Germinal center (tissue), 1 donor: ENCODE measurements at regions not wholly inside any gene's neighbourhood (a gene's known extent, or its start where the extent isn't known, plus 50 kb on each side); places are given as distances from the start of the nearest gene placed in this dataset.
"Not testable (repeated sequence)": the region's sequence is repeated elsewhere in the genome, so short reads cannot be mapped to it uniquely, and the experiment has no call there.

Experiments used
- DNase-seq: peaks from one replicate; pipeline ENCODE4 v3.0.0; 2012; ENCODE audit warnings: mixed read lengths, low spot score

DNA sequence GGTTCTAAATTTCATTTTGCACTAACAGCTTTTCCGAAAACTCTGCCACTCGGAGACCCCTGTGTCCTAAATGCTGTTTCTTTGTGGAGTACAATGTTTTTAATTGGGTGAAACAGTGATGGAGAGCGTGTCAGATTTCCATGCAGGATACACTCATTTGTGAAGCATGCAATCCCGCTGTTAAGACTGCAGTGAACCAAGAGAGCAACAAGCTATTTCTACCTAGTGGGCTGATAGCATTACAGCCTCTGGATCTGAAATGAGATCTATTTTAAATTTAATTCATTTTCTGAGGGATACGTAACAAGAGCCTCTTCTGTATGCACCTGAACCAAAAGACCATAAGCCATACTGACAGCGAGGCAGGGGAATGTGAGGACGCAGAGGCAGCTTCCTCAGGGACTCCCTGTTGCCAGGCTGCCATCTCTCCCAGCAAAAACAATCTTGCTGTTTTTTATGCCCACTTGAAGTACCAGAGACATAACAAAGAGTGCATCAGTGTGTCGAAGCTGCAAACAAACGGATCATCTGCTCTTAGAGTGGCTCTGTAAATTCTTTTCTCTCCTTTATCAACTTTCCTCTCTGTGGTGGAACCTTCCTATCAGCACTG lies 199.9 kb upstream of the COX10 start:
- DNase-seq = no peak

DNA sequence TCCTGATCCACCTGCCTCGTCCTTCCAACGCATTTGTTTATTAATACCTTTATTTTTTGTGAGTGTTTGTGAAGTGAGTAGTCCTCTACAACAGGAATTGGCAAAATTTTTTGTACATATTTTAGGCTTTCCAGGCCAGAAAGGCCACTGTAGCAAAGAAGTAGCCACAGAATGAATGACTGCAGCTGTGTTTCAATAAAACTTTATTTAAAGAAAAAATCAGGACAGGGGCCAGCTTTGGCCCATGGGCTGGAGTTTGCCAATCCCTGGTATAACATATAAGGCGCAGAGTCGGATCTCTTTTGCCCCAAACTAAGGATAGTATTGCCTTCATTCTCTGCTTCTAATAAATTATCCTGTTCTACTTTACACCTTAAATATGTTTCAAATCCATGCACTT lies 198.0 kb upstream of the COX10 start:
- DNase-seq = no peak

DNA sequence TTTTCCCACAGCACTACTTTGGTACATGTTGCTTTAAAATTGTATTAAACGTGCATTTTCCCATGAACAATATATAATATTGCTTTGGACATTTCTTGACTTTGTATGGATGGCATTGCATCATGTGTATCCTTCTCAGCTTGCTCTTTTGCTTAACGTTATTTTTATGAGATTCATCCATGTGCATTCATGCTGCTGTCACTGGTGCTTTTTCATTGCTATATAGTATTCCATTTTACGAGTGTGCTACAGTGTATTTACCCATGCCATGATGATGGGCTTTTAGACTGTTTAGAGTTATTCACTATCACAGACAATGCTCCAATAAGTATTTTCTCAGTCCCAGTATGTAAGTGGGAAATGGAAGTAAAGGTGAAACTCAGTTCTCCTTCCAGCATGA lies 195.2 kb upstream of the COX10 start:
- DNase-seq = no peak

DNA sequence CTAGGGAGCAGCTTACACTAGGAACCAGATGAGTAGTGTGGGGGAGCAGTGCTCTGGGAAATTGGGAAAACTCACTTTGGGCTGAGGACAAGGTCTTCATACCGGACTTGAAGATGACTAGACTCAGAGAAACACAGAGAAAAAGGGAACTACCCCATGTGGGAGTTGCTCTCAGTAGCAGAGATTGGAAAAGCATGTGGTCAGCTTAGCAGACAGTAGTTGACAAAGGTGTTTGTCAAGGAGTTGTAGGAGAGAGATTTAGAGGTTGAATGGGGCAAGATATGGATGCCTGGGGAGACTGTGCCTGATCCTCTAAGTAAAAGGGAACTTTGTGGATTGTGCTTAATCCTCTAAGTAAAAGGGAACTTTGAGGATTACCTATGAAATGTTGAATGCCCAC lies 194.5 kb upstream of the COX10 start:
- no peak for DNase-seq

DNA sequence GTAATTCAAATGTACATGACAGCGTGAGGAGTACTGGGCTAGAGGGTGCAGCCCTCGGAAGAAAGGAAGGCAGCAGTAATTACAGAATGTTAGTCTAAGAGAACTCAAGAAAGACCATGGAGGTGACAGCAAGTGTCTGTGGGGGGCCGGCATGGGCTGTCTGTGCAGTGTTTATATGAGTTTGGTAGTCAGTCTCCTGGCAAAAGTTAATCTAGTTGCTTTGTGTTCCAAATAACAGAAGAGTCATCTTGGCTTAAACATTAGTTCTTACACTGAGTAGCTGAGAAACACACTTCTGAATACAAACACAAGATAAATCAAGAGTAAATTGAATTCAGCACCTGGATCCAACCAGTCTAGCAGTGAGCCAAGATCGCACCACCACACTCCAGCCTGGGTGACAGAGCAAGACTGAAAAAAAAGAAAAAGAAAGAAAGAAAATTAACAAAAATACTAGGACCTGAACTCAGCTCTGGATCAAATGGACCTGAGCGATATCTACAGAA lies 189.3 kb upstream of the COX10 start:
- no peak for DNase-seq

DNA sequence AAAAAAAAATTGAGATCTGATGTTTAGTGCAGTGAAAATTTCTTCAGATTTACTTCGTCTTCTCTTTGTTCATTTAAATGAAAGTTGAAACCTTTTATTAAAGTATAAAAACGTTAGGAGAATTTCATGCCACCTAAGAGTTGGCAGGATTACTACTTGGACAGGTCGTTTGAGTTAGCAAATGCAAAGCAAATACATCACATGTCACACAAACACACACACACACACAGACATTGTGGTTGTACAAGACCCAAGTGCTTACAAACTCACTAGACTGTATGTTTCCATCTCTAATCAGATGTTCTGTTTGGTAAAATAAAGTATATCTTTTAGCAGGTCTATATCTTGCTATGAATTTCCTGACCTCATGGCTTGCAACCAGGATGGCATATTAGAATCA lies 185.6 kb upstream of the COX10 start:
- no peak for DNase-seq

DNA sequence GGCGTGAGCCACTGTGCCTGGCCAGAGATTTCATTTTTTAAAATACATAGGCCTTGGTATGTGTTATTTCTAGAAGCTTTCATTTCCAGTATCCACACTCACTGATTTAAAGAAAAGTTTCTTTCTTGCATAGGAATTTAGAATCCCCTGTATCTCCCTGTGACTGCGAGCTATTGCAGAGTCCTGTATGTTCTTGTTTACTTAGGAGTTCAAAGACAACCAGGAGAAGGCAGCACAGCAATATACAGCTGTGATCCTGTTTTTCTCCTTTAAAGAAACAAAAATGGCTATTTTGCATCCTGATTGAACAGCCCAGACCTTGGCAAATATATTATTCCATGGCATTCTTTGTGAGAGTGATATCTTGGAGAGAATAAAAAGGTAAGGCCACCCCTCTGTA lies 185.0 kb upstream of the COX10 start:
- DNase-seq = no peak

DNA sequence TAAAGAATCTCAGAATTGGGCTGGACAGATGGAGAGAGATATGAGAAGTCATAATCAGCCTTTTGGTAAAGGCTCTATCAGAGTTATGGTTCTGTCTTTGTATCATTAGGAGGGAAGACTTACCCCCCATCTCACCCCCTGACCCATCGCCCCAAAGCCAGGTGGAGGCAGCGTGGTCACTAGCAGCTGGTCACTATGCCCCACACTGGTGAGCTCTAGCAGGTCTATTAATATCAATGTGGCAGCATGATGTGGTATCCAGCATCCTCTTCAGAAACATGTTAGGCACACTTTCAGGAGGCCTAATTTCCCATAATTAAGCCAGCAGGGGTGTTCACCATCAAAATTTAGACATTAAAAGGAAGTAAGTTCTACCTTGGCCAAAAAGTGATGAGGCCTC lies 183.8 kb upstream of the COX10 start:
- no peak for DNase-seq

DNA sequence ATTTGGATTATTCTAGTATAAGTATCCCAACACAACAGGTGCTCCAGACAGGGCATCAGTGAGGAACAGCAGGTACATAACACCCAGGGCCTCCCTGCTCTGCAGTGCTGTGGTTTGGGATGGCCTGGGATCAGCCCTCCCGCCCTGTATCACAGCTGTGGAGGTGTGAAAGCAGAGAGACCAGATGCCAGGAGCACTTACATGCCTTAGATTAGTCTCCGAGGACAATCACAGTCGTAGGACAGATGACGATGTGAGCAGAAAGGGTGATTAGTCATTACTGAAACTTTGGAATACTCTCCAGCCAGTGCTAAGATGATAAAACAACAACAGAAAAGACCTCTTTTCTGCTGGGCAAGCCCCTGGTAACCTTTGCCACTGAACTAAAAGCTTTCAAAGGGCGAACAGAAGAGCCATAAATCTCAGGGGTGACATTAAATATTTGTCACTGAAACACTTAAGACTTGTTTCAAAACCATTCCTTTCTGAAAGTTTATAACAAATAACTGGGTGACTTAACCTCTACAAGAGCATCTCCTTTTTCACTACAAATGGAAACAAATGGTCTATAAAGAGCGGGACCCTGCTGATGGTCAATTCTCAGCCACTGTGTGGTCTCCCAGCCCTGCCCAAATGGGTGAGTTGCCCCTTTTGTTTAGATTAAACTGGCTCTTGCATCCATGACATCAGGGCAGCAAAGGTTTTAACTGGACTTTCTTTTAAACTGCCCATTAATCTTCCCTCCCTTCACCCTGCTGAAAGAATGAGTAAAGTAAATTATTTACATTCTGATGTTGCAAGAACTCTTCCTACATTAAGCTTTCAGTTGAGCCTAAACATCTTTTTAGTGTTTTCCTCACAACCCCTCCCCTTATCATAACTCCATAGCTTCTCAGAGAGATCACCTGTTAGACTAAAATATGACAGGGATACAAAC lies 183.1 kb upstream of the COX10 start:
- DNase-seq = no peak

DNA sequence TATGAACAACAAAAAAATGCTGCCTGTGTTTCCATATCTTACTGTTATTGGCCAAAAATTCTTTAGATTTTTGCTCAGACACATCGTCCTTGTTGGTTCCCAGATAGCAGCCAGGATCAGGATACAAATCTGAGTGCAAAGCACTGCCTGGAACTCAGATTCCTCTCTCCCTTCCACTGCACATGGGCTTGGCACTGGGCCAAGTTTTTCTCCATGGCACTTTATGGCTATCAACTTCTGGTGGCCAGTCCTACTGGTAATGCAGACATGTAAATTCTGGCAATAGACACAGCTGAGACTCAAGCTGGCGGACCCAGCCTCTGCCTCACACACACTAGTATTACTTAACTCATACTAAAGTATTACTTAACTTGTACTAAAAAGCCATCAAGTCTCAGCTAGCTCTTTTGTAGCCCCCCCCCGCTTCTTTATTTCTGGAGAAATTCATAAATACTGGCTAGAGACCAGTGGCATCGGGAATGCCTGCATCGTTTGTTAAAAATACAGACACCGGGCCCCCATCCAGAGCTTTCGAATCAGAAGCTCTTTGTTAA lies 181.2 kb upstream of the COX10 start:
- no peak for DNase-seq

DNA sequence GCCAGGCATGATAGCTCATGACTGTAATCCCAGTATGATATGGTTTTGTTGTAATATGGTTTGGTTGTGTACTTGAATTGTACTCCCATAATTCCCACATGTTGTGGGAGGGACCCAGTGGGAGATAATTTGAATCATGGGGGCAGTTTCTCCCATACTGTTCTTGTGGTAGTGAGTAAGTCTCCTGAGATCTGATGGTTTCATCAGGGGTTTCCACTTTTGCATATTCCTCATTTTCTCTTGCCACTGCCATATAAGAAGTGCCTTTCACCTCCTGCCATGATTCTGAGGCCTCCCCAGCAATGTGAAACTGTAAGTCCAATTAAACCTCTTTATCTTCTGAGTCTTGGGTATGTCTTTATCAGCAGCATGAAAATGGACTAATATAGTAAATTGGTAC lies 160.3 kb upstream of the COX10 start:
- not testable (repeated sequence) for DNase-seq

DNA sequence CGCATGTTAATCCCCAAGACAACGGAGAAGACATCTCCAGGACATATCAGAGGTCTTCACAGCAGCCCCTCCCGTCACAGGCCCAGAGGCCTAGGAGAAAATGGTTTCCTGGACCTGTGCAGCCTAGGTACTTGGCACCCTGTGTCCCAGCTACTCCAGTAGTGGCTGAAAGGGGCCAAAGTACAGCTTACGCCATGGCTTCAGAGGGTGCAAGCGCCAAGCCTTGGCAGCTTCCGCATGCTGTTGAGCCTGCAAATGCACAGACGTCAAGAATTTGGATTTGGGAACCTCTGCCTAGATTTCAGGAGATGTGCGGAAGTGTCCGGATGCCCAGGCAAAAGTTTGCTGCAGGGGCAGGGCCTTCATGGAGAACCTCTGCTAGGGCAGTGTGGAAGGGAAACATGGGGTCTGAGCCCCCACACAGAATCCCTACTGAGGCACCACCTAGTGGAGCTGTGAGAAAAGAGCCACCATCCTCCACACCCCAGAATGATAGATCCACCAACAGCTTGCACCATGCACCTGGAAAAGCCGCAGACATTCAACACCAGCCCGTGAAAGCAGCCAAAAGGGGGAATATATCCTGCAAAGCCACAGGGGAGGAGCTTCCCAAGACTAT lies 159.3 kb upstream of the COX10 start:
- no peak for DNase-seq

DNA sequence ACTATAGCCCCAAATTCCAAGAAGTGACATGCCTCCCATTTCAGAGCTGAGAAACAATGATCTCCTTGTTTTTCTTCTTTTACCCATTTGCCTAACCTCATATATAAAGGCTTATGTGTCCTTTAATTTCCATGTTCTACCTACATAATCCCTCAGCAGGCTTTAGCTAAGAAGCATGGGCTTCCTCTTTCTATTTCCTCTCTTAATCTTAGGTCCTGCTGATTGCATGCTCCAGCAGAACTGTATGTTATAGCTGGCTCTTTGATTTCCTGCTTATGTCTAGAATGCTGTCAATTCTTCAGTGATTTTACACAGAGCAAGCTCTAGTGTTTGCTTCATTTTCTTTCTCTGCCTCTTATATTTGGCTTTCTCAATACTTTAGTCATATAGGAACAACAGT lies 151.7 kb upstream of the COX10 start:
- peak; percentile 63 for DNase-seq

DNA sequence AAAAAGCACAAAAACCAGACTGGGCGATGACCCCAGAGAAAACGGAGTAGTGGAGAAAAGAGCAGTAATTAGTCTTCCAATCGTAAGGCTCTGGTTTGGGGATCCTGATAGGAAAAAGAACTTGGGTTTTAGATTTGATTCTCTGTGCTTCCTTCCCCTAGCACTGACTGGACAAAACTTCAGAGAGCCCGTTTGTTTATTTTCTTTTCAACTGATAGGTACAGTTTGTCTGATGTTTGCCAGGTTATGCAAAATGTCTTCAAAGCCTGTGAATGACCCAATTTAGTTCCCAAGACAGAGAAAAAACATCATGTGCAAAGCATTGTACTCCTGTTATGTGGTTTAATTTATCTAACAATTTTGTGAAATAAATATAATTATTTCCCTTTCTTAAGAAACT lies 151.1 kb upstream of the COX10 start:
- no peak for DNase-seq

DNA sequence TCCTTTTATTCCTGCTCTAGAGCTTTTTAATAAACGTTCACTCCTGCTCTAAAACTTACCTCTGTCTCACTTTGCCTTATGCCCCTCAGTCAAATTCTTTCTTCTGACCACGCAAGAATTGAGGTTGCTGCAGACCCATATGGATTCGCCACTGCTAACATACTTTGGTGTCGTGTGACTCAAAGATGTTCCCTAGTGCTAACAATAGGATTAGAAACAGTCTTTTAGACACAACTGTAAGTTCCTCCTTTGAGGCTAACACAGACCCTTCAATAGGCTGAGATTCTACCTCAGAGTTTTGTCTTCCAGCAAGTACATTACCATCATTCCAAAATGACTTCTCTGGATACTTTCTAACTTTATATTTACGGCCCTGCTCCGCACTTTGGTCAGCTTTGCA lies 149.5 kb upstream of the COX10 start:
- no peak for DNase-seq

DNA sequence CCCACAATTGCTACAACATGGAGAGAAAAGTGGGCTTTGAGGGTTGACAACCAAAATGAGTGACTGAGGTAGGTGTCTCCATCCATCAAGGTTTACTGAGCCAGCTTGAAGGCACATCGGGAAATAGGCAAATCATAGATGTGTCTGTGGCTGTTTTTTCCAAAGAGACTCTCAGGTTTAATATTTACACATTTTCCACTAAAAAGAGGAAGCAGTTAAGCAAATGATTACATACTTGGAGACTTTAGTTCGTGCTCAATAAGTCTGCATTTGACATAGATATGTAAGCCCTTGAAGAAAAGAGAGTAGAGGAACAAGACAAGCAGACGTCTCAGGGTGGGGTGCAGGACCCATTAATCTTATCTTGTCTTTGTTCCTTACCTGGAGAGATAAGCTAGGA lies 148.9 kb upstream of the COX10 start:
- peak; percentile 33 for DNase-seq

DNA sequence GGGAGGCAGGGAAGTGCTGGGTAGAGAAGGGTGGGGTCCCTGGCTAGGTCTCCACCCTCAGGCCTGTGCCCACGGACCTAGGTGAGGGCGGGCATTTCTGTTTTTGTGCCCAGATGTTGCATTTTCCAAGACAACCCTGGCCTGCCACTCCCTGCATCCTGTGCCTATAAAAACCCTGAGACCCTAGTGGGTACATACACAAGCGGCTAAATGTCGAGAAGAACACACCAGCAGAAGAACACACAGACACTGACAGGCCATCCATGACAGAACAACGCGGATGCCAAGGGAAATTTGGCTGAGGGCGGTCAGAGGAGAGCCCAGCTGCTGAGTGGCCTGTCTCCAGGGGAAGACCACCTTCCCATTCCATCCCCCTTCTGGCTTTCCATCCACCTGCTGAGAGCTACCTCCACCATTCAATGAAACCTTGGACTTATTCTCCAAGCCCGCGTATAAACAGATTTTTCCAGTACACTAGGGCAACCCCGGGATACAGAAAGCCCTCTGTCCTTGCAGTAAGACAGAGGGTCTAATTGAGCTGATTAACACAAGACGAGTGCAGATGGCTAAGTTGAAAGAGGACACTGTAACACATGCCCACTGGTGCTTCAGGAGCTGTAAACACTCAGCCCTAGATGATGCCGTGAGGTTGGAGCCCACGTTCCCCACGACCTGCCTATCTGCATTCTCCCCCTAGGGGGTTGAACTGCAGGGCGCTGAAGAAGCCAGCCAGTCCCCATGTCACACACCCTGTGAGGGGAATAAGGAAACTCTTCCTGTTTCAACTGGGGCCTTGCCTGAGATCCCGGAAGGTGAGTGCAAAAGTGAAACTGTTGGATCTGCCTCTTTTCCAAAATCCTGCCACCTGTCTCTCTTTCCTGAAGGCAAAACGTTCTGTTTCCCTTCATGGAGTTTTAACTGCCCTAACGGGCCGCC lies 147.2 kb upstream of the COX10 start:
- DNase-seq = no peak

DNA sequence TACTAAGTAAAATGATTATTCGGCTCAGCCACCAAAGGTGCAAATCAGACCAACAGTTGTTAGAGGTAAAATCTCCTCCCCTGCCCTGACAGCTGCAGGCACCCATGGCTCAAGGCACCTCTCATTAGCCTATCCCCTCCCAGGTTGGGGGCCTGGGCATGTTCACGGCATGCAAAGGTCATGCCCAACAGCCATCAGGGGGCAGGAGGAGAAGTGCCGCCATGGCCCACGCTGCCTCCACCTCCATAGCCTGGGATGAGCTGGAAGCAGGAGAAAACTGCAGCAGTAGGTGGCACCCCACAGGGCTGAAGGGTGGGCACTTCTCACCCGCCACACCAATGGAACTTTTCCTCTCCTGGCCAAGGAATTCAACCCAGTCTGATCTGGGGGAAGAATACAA lies 146.4 kb upstream of the COX10 start:
- DNase-seq = no peak

DNA sequence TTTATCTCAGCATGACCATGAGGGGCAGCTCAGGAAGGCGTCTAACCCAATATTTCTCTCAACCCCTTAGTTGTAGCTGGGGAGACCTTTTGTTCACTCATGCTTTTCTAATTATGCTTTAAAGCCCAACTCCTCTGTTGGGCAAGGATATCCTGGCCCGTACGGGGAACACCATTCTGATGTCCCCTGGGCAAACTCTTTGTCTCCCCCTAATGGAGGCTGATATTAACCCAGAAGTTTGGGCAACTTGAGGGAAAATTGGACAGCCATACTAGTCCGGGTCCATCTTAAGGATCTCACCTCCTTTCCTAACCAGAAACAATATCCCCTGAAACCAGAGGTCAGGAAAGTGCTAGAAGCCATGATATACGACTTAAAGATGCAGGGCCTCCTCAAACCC lies 143.7 kb upstream of the COX10 start:
- no peak for DNase-seq

DNA sequence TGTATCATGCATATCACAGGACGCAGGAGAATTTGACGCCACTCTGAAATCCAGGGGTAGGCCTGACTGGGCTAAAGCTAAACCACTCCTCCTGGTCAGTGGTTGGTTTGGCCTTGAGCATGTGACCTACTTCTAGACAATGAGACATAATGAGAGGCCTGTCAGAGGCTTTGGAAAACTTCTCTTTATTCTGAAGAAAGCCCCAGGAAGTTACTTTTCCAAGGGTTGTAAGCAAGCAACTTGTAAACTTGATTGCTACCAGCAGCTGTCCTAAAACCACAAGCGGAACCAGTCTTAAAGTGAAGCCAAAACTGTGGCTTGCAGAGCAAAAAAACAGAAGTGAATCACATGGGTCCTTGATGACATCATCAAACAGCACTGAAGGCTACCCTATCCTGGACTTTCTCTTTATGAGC lies 138.2 kb upstream of the COX10 start:
- DNase-seq = peak; percentile 21

DNA sequence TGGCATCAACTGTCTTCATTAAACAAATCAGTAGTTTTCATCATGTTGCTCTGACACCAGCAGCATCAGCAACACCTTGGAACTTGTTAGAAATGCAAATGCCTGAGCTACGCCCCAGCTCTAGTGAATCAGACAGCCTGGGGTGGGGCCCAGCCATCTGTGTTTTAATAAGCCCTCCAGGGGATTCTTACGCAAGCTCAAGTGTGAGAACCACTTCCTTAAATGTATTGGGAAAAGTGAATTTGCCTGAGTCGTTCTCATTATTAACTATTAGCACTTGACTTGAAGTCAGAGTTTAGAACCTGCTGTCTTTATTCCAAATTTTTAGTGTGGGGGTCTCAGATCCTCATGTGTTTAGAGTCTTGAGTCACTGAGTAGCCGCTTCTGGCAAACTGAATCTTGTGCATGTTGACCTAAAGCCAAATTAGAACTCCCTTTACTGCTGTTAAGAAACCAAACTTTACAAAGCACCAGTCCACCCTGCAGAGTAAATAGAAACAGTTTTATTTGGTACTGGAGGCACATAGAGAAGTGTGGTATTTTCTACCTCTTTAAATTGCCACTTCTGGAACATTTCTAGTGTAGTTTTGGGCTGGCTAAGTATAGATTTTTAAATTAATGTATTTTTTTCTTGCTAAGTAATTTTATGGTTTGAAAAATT lies 137.4 kb upstream of the COX10 start:
- peak; percentile 41 for DNase-seq
